Endothelial cell (in vitro differentiated cells): ENCODE measurements at regions not wholly inside any gene's neighbourhood (a gene's known extent, or its start where the extent isn't known, plus 50 kb on each side); places are given as distances from the start of the nearest gene placed in this dataset.

Experiments used
- DNase-seq: peaks from one replicate; pipeline ENCODE4 v3.0.0; 2021; ENCODE audit warnings: low spot score
- H3K27ac Mint-ChIP-seq: one replicate; pipeline ENCODE4 v1.8.0; 2021; ENCODE audit warnings: mixed read lengths, inconsistent platforms; ENCODE audit not compliant: unreplicated experiment
- H3K27me3 Mint-ChIP-seq: one replicate; pipeline ENCODE4 v1.8.0; 2021; ENCODE audit warnings: mild to moderate bottlenecking, moderate library complexity, mixed read lengths, inconsistent platforms; ENCODE audit not compliant: unreplicated experiment
- H3K36me3 Mint-ChIP-seq: one replicate; pipeline ENCODE4 v1.8.0; 2021; ENCODE audit warnings: mild to moderate bottlenecking, low read depth, mixed read lengths, inconsistent platforms; ENCODE audit not compliant: unreplicated experiment
- H3K4me1 Mint-ChIP-seq: one replicate; pipeline ENCODE4 v1.8.0; 2021; ENCODE audit warnings: mild to moderate bottlenecking, mixed read lengths, inconsistent platforms; ENCODE audit not compliant: unreplicated experiment
- H3K4me3 Mint-ChIP-seq: one replicate; pipeline ENCODE4 v1.8.0; 2021; ENCODE audit warnings: mild to moderate bottlenecking, mixed read lengths, inconsistent platforms; ENCODE audit not compliant: unreplicated experiment
- H3K9me3 Mint-ChIP-seq: one replicate; pipeline ENCODE4 v1.8.0; 2021; ENCODE audit warnings: mixed read lengths, inconsistent platforms; ENCODE audit not compliant: unreplicated experiment
- CTCF ChIP-seq: fragments of 200-600 bp; sonication (generic); IDR thresholded peaks from one replicate; pipeline ENCODE4 v1.5.0; 2021; ENCODE audit warnings: antibody characterized with exemption; ENCODE audit not compliant: unreplicated experiment

DNA sequence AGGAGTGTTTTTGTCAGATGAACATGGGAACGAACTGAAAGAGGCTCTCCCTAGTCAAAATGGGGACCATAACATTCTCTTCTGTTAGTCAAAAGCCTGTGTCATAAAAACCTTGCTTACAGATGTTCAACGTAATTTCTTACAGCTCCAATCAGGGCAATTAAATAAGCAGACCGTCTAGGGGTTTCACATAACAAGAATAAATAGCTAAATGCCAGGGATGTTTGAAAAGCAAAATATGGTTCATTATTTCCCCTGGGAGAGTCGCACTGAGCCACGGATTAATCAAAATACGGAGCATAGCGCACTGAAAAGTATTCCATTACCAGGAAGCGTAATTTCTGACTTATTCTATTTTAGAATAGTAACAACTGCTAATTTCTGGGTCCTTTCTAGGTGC lies 63.7 kb upstream of the MRI1 start:
- Mint-ChIP-seq H3K4me1 (no peaks in the 10 kb centered on the region), H3K9me3 (no peaks in the 10 kb centered on the region), H3K4me3 (no peak overlapping the region), H3K27ac (no peak overlapping the region), H3K36me3 (peaks cover 5% of the 10 kb centered on the region), H3K27me3 (peaks cover 4% of the 10 kb centered on the region)
- no peak for TF ChIP-seq CTCF
- no peak for DNase-seq

- no peak for TF ChIP-seq CTCF
- Mint-ChIP-seq H3K4me1 (no peaks in the 10 kb centered on the region), H3K27ac (no peak overlapping the region), H3K9me3 (no peaks in the 10 kb centered on the region), H3K27me3 (peaks cover 3% of the 10 kb centered on the region), H3K36me3 (peaks cover 5% of the 10 kb centered on the region), H3K4me3 (no peak overlapping the region)
- DNase-seq, result no peak
These were observed 64.5 kb upstream of the MRI1 start for GRCh38 chr19:13699786-13700185.

GRCh38 chr19:13696839-13697238 lies 67.5 kb upstream of the MRI1 start:
- Mint-ChIP-seq H3K4me1 (no peaks in the 10 kb centered on the region), H3K4me3 (no peak overlapping the region), H3K27me3 (peaks cover 2% of the 10 kb centered on the region), H3K27ac (no peak overlapping the region), H3K9me3 (no peaks in the 10 kb centered on the region), H3K36me3 (peaks cover 5% of the 10 kb centered on the region)
- TF ChIP-seq CTCF, result no peak
- no peak for DNase-seq

DNA sequence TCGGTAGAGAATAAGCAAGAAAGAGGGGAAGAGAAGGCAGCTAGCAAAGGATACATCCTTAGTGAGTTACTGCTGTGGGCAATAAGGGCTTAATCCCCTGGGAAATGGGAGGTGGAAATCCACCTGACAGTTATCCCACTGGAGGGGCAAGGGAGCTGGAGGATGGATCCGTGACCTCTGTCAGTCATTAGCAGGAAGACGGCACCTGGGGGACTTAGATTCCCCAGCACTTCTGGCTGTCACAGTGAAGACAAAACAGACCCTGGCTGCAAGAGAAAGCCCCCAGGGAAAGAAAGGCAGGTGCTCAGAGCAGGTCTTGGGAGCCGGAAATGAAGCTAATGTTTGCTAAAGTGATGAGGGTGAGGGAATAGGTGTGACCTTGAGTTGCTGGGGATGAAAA lies 70.4 kb upstream of the MRI1 start:
- Mint-ChIP-seq H3K4me1 (no peaks in the 10 kb centered on the region), H3K4me3 (no peak overlapping the region), H3K27me3 (peaks cover 2% of the 10 kb centered on the region), H3K36me3 (no peaks in the 10 kb centered on the region), H3K9me3 (no peaks in the 10 kb centered on the region), H3K27ac (no peak overlapping the region)
- TF ChIP-seq CTCF, result no peak
- no peak for DNase-seq

- no peaks in the 10 kb centered on the region for H3K36me3 Mint-ChIP-seq
These were observed 72.5 kb upstream of the MRI1 start for GRCh38 chr19:13691569-13692435.

More at GRCh38 chr19:13691569-13692435, 72.5 kb upstream of the MRI1 start:
- H3K27me3 Mint-ChIP-seq, result peaks cover 2% of the 10 kb centered on the region
- H3K4me1 Mint-ChIP-seq, result no peaks in the 10 kb centered on the region
- no peak overlapping the region for H3K27ac Mint-ChIP-seq
- DNase-seq, result no peak
- no peaks in the 10 kb centered on the region for H3K9me3 Mint-ChIP-seq
- TF ChIP-seq CTCF, result no peak
- no peak overlapping the region for H3K4me3 Mint-ChIP-seq
